ENCODE measurements at regions not wholly inside any gene's neighbourhood (a gene's known extent, or its start where the extent isn't known, plus 50 kb on each side); places are given as distances from the start of the nearest gene placed in this dataset.

DNA sequence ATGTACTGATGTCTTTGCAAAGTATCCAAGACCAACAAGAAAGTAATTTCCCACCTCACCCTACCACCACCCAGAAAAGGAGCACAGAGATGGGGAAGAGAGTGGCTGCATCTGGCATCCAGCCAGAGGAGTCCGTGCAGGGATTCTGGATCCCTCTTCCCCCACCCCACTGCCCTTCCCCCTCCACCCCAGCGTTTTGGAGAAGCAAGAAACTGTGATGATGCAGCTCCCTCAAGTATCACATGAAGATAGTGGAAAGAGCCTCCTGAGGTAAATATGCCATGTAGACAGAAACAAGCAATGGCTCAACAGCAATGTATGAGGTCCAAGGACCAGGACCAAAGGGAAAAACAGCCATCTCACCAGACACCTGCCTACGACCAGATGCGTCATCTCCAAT is 153.8 kb downstream of the DEPDC1B start:
- Histone ChIP-seq H3K27ac (peak overlapping the region in 2 of 4 donors; percentile 11 to 53), H3K4me3 (no peak overlapping the region), H3K36me3 (no peaks in the 10 kb centered on the region), H3K27me3 (no peaks in the 10 kb centered on the region), H3K4me1 (peaks cover 0 to 30% (median 0%) of the 10 kb centered on the region in 3 donors), H3K9me3 (no peaks in the 10 kb centered on the region)
- 59 to 69% methylated on average over 3 to 4 of the region's 4 CpGs for WGBS, 2 donors
- no peak for TF ChIP-seq POLR2A (IDR thresholded peaks at IDR 0.05)
- TF ChIP-seq, protein P1, sequence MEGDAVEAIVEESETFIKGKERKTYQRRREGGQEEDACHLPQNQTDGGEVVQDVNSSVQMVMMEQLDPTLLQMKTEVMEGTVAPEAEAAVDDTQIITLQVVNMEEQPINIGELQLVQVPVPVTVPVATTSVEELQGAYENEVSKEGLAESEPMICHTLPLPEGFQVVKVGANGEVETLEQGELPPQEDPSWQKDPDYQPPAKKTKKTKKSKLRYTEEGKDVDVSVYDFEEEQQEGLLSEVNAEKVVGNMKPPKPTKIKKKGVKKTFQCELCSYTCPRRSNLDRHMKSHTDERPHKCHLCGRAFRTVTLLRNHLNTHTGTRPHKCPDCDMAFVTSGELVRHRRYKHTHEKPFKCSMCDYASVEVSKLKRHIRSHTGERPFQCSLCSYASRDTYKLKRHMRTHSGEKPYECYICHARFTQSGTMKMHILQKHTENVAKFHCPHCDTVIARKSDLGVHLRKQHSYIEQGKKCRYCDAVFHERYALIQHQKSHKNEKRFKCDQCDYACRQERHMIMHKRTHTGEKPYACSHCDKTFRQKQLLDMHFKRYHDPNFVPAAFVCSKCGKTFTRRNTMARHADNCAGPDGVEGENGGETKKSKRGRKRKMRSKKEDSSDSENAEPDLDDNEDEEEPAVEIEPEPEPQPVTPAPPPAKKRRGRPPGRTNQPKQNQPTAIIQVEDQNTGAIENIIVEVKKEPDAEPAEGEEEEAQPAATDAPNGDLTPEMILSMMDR (IDR thresholded peaks at IDR 0.05), result no peak
- intact Hi-C loops (cut with DNase I), result no loop called here
- DNase-seq, result no peak

- H3K9me3 ChIP-seq, result no peaks in the 10 kb centered on the region
- 36 to 38% methylated on average over 3 of the region's 3 CpGs for WGBS, 2 donors
- no peak overlapping the region for H3K4me3 ChIP-seq
- DNase-seq, result no peak
- intact Hi-C loops (cut with DNase I), result no loop called here
- H3K36me3 ChIP-seq, result no peaks in the 10 kb centered on the region
- peak overlapping the region in 1 of 4 donors; percentile 11 for H3K27ac ChIP-seq
- no peak for TF ChIP-seq POLR2A (IDR thresholded peaks at IDR 0.05)
- TF ChIP-seq, protein P1 (IDR thresholded peaks at IDR 0.05), result no peak
- peaks cover 0 to 30% (median 0%) of the 10 kb centered on the region in 3 donors for H3K4me1 ChIP-seq
- H3K27me3 ChIP-seq, result no peaks in the 10 kb centered on the region
These were observed 154.4 kb downstream of the DEPDC1B start for GRCh38 chr5:60545551-60545950.

DNA sequence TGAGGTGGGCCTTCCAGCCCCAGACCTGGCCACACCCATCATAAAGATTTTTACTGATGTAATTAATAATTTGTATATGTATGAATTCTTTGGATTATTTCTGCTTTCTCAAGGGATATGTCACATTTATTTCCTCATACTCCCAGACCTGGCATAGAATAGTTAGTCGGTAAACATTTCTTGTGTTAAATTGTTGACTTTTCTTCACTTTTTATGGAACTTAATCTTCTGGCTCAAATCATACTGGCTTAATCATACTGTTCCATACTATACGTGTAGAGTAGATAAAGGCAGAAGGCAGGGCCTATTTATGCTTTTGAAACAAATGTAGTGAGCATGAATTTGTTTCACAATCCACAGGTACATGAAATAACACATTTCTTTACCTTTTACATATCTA is 155.8 kb downstream of the DEPDC1B start:
- H3K27ac ChIP-seq, result no peak overlapping the region
- intact Hi-C loops (cut with DNase I), result no loop called here
- no peaks in the 10 kb centered on the region for H3K9me3 ChIP-seq
- TF ChIP-seq POLR2A (IDR thresholded peaks at IDR 0.05), result no peak
- 29 to 48% methylated on average over 2 of the region's 2 CpGs for WGBS, 2 donors
- H3K36me3 ChIP-seq, result no peaks in the 10 kb centered on the region
- H3K4me3 ChIP-seq, result no peak overlapping the region
- no peaks in the 10 kb centered on the region for H3K27me3 ChIP-seq
- peaks cover 0 to 37% (median 0%) of the 10 kb centered on the region in 3 donors for H3K4me1 ChIP-seq
- DNase-seq, result no peak

DNA sequence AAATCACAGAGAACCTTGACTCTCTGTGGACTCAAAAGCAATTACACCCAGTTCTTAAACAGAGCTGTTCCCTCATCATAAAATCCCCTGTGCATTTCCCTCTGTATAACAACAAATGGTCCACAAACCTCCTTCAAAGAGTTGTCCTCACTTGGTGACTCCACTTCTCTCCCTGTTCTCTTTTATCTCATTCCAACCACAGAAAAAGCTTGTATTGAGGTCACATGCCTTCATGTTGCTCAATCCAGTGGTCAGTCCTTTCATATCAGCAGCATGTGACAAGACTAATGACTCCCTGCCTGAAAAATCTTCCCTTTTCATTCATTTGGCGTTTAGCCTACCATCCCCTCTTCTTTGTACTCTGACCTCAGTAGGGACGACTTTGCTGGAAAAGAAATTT is 158.0 kb downstream of the DEPDC1B start:
- Histone ChIP-seq H3K27me3 (no peaks in the 10 kb centered on the region), H3K36me3 (no peaks in the 10 kb centered on the region), H3K9me3 (no peaks in the 10 kb centered on the region), H3K4me1 (peaks cover 0 to 38% (median 0%) of the 10 kb centered on the region in 3 donors), H3K27ac (peak overlapping the region in 1 of 4 donors; percentile 16), H3K4me3 (no peak overlapping the region)
- no peak for TF ChIP-seq POLR2A (IDR thresholded peaks at IDR 0.05)
- TF ChIP-seq, protein P1 (IDR thresholded peaks at IDR 0.05), result no peak
- 40 to 49% methylated on average over 2 of the region's 2 CpGs for WGBS, 2 donors
- intact Hi-C loops (cut with DNase I), result no loop called here
- no peak for DNase-seq

GRCh38 chr5:60540856-60541805 is 158.8 kb downstream of the DEPDC1B start:
- Histone ChIP-seq H3K4me3 (no peak overlapping the region), H3K27me3 (no peaks in the 10 kb centered on the region), H3K9me3 (no peaks in the 10 kb centered on the region), H3K36me3 (no peaks in the 10 kb centered on the region), H3K27ac (peak overlapping the region in 2 of 4 donors; percentile 16 to 24), H3K4me1 (peaks cover 0 to 36% (median 0%) of the 10 kb centered on the region in 3 donors)
- TF ChIP-seq POLR2A (IDR thresholded peaks at IDR 0.05), result no peak
- TF ChIP-seq, protein P1 (IDR thresholded peaks at IDR 0.05), result no peak
- DNase-seq, result no peak
- 48 to 75% methylated on average over 5 of the region's 5 CpGs for WGBS, 2 donors
- intact Hi-C loops (cut with DNase I), result no loop called here
